Lung (tissue), 11 donors: ENCODE measurements at regions not wholly inside any gene's neighbourhood (a gene's known extent, or its start where the extent isn't known, plus 50 kb on each side); places are given as distances from the start of the nearest gene placed in this dataset.
A peak's percentile ranks its signal among the peaks of the same experiment; 100 is the strongest.

Experiments
- ATAC-seq: fragments of 200-7000 bp; cut with Tn5 transposase; one replicate; pipeline ENCODE4 v1.9.1; 2020; ENCODE audit warnings: moderate number of reproducible peaks; ENCODE audit not compliant: insufficient read depth, low FRiP score
- DNase-seq, 3 donors: peaks; one replicate each; pipeline ENCODE4 v3.0.0-alpha.2; 2013 to 2017
- H3K27ac ChIP-seq, 2 donors: one replicate each; pipeline ENCODE4 v1.5.1; 2013; ENCODE audit warnings: mild to moderate bottlenecking in 2 of 2, moderate library complexity in 2 of 2, control low read depth in 1 of 2, inconsistent platforms in 1 of 2, low read depth in 1 of 2, low read length in 1 of 2
- H3K27me3 ChIP-seq, 3 donors: one replicate each; pipeline ENCODE4 v1.5.1; 2013; ENCODE audit warnings: low read length in 2 of 3; ENCODE audit not compliant: control insufficient read depth in 3 of 3, insufficient read depth in 3 of 3
- H3K36me3 ChIP-seq, 4 donors: one replicate each; pipeline ENCODE4 v1.5.1; 2013; ENCODE audit warnings: low read length in 4 of 4, mild to moderate bottlenecking in 1 of 4, moderate library complexity in 1 of 4; ENCODE audit not compliant: control insufficient read depth in 4 of 4, insufficient read depth in 4 of 4
- H3K4me1 ChIP-seq, 5 donors: one replicate each; pipeline ENCODE4 v1.5.1; 2013; ENCODE audit warnings: low read length in 5 of 5, mild to moderate bottlenecking in 2 of 5, moderate library complexity in 1 of 5; ENCODE audit not compliant: control insufficient read depth in 5 of 5, insufficient read depth in 5 of 5
- H3K4me3 ChIP-seq: one replicate; pipeline ENCODE4 v1.5.1; 2013; ENCODE audit warnings: mild to moderate bottlenecking, control low read depth, moderate library complexity
- H3K9ac ChIP-seq, 2 donors: one replicate each; pipeline ENCODE4 v1.5.1; 2013; ENCODE audit warnings: low read length in 2 of 2, control low read depth in 1 of 2; ENCODE audit not compliant: insufficient read depth in 1 of 2
- H3K9me3 ChIP-seq, 4 donors: one replicate each; pipeline ENCODE4 v1.5.1; 2013; ENCODE audit warnings: low read length in 3 of 4, mild to moderate bottlenecking in 1 of 4, moderate library complexity in 1 of 4; ENCODE audit not compliant: control insufficient read depth in 4 of 4, insufficient read depth in 3 of 4
- CTCF ChIP-seq: IDR thresholded peaks from 2 replicates; pipeline ENCODE4 v1.5.1; 2012; ENCODE audit warnings: mild to moderate bottlenecking; ENCODE audit errors: control extremely low read depth, extremely low read depth
- WGBS, 2 donors: extraction: QIAGEN DNeasy Blood & Tissue Kit; methylation state at CpG; one replicate each; pipeline ENCODE4 v1.1.7; 2013; 5-methylcytosine and 5-hydroxymethylcytosine counted together
- donor health status: control.
- donor health status: control.
- donor health status: Bipolar disorder and iron deficiency.
- donor health status: healthy.
- donor health status: DM: yes; HTN: yes; CAD: no.

- Histone ChIP-seq H3K9ac (no peak overlapping the region), H3K4me1 (no peaks in the 10 kb centered on the region), H3K4me3 (no peak overlapping the region), H3K9me3 (no peaks in the 10 kb centered on the region), H3K36me3 (no peaks in the 10 kb centered on the region), H3K27me3 (no peaks in the 10 kb centered on the region), H3K27ac (no peak overlapping the region)
- no peak for DNase-seq
- WGBS, 2 donors: 94 to 100% methylated on average over 1 of the region's 1 CpG
- ATAC-seq: no peak
- no peak for TF ChIP-seq CTCF
Observed at GRCh38 chr14:38723277-38723676, 379.8 kb downstream of the SEC23A start.

GRCh38 chr14:38721822-38722431, 381.1 kb downstream of the SEC23A start:
- peaks cover 0 to 5% (median 0%) of the 10 kb centered on the region in 5 donors for H3K4me1 ChIP-seq
- H3K9ac ChIP-seq: no peak overlapping the region
- DNase-seq: peak; percentile 56 to 76 (median 65)
- no peak overlapping the region for H3K27ac ChIP-seq
- no peaks in the 10 kb centered on the region for H3K36me3 ChIP-seq
- no peaks in the 10 kb centered on the region for H3K9me3 ChIP-seq
- TF ChIP-seq CTCF: peak; percentile 62
- no peak overlapping the region for H3K4me3 ChIP-seq
- no peaks in the 10 kb centered on the region for H3K27me3 ChIP-seq
- peak; percentile 48 for ATAC-seq
- WGBS, 2 donors: 46 to 50% methylated on average over 4 of the region's 4 CpGs

GRCh38 chr14:38718519-38718918, 384.5 kb downstream of the SEC23A start:
- no peak for TF ChIP-seq CTCF
- no peak for ATAC-seq
- 35 to 43% methylated on average over 2 of the region's 2 CpGs for WGBS, 2 donors

GRCh38 chr14:38716926-38717325, 386.1 kb downstream of the SEC23A start:
- peak in 2 of 3 donors; percentile 24 to 76 for DNase-seq
- Histone ChIP-seq H3K4me1 (peaks cover 0 to 5% (median 0%) of the 10 kb centered on the region in 5 donors), H3K4me3 (no peak overlapping the region), H3K36me3 (no peaks in the 10 kb centered on the region), H3K27ac (no peak overlapping the region), H3K9ac (no peak overlapping the region), H3K27me3 (no peaks in the 10 kb centered on the region), H3K9me3 (peaks cover 0 to 1% (median 0%) of the 10 kb centered on the region in 4 donors)
- no peak for ATAC-seq
- no peak for TF ChIP-seq CTCF
- WGBS, 2 donors: 42 to 52% methylated on average over 3 of the region's 3 CpGs

More at GRCh38 chr14:38718519-38718918, 384.5 kb downstream of the SEC23A start:
- Histone ChIP-seq H3K9ac (no peak overlapping the region), H3K36me3 (no peaks in the 10 kb centered on the region), H3K4me3 (no peak overlapping the region), H3K4me1 (peaks cover 0 to 5% (median 0%) of the 10 kb centered on the region in 5 donors), H3K27ac (no peak overlapping the region), H3K27me3 (no peaks in the 10 kb centered on the region), H3K9me3 (no peaks in the 10 kb centered on the region)
- DNase-seq: peak in 1 of 3 donors; percentile 21
